HG03521 (cell line): ENCODE measurements at regions not wholly inside any gene's neighbourhood (a gene's known extent, or its start where the extent isn't known, plus 50 kb on each side); places are given as distances from the start of the nearest gene placed in this dataset.
"Not testable (repeated sequence)": the region's sequence is repeated elsewhere in the genome, so short reads cannot be mapped to it uniquely, and the experiment has no call there.

Experiments
- ATAC-seq: cut with Tn5 transposase; IDR thresholded peaks from one replicate; pipeline ENCODE4 v1.9.1; 2021; ENCODE audit warnings: mild to moderate bottlenecking, moderate library complexity; ENCODE audit not compliant: unreplicated experiment

- no peak for ATAC-seq
These were observed 683.6 kb downstream of the BCKDHB start for GRCh38 chr6:80789912-80790570.

GRCh38 chr6:80783271-80783670 is 676.8 kb downstream of the BCKDHB start:
- ATAC-seq = not testable (repeated sequence)

DNA sequence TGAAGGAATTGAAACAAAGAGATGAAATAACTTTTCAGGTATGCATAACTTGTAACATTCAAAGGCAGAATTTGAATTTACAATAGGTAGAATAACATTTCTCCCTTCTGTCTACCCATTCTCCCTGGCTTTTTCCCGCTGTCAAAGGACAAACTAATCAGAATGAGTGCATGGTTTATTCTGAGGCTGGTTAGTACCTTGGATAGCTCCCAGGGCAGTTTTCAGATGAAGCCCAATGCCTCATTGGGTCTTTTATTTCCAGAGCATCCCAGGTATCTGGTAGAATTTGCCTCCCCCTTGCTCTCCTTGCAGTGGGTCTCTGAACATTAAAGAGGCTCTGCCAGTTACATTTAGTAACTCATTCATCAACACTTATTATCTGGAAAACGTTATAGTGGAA is 665.5 kb downstream of the BCKDHB start:
- no peak for ATAC-seq

- ATAC-seq = no peak
These were observed 662.6 kb downstream of the BCKDHB start for GRCh38 chr6:80769106-80769505.

DNA sequence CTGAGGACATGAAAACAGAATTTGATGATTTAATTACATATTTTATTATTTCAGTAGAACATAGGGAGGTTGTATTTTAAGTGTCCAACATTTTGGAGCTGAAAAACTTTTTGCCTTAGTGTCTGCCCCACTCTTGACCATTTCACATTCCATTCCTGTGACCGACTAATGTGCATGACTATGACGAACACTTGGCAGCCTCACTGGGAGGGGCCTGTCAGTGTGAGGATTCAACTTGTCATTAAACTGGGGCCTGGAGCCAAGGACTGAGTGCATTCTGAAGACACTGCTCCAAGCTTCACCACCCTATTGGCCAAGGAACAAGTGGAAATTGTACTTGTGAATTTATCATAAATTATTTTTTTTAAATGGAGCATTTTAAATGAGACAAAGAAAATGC is 661.3 kb downstream of the BCKDHB start:
- ATAC-seq = no peak

DNA sequence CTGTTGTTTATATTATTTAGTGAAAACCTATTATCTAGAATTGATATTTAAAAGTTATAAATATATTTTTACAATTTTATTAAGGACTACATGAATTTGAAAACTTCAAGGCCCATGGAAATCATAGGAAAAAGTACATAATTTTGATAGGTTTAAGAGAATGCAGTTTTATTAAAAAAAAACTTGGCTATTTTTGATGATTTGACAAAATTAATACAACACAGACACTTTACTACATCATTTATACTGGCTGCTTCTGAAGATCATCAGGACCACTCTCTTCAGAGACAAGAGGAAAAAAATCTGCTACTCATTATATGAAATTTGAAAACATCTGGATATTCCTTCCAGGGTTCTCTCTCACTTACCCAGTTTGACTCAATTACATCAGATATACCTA is 637.7 kb downstream of the BCKDHB start:
- ATAC-seq = no peak

- no peak for ATAC-seq
These were observed 636.0 kb downstream of the BCKDHB start for GRCh38 chr6:80742481-80742880.

DNA sequence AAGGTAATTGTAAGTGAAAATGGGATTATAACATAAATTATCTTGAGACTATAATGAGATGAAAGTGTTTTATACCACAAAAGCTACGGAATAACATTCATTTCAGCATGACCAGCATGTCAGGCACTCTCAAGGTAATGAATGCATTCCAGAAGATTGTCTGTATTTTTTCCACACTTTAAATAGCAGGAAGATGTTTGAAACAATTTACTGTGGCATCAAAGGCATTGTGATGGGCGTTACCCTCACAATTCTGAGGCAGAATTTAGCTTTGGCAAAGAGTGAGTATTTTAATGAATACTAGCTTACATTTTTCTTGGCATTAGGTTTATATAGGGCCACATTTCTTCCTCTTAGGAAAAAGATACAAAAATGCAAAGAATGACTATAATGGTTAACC is 627.2 kb downstream of the BCKDHB start:
- ATAC-seq = no peak

GRCh38 chr6:80728830-80729229 is 622.4 kb downstream of the BCKDHB start:
- no peak for ATAC-seq

- no peak for ATAC-seq
These were observed 621.8 kb downstream of the BCKDHB start for GRCh38 chr6:80728101-80728750.

DNA sequence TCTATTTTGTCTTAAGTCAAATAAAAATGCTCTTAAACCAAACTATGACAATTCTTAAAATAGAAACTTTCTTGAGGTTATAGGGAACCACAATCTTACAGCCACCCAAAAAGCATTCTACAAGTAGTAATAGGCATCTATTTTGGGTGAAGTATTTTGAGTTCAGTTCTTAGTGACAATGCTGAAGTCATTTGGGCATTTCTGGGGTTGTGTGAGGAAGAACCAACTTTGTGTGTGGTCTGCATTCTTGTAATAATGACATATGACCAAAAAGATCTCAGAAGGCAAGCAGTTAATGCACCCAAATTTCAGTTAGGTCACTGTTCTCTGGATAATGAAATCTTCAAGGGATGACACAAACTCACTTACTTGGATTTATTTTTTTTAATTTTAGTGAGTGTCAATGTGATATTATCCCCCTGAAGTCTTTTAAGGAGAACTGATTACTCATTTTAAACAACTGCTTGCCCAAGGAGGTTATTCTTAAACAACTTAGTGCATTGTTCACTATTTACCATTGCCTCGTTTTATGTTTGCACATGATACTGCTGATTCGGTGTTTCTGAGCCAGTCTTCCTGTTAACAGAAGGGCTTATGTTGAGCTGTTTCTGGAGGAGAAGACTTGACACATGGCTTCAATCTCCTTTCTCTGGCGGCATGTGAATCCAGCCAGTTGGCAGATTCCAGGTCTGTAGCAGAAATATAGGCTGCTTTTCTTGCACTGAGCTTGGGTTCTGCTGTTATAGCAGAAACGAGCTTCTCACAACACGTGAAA is 618.9 kb downstream of the BCKDHB start:
- no peak for ATAC-seq

GRCh38 chr6:80720824-80721223 is 614.4 kb downstream of the BCKDHB start:
- no peak for ATAC-seq

DNA sequence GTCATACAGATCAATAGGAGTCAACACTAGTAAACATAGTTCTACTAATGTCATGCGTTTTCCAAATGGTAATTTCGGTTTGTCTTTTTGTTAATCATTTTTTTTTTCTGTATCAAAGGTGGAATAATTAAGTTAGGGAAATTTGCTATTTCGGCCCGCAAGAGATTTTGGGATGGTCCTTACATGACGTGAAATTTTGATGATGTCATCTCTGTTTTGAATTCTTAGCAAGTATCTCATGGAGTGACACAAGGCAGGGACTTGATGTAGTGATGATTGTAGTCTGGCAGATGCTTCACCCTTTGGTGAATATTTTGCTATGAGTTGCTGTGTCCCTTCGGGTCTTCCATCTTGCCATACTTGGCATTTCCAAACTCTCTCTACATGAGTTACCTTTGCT is 608.0 kb downstream of the BCKDHB start:
- ATAC-seq = no peak

DNA sequence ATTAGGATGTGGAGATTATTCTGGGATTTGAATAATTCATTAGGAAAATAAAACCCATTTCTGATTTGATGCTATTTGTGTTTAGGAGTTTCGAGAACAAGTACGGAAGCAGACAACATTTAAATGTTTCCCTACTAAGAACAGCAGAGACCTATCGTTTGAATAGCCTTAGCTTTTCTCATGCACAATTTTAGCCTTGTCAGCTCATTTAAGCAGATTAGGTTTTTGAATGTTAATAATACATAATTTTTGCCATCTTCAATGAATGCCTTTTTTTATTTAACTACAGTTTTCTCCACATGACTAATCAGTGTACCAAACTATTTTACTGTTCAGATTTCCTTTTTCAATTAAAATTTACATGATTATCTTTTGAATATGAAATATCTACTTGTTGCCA is 592.0 kb downstream of the BCKDHB start:
- ATAC-seq = no peak

DNA sequence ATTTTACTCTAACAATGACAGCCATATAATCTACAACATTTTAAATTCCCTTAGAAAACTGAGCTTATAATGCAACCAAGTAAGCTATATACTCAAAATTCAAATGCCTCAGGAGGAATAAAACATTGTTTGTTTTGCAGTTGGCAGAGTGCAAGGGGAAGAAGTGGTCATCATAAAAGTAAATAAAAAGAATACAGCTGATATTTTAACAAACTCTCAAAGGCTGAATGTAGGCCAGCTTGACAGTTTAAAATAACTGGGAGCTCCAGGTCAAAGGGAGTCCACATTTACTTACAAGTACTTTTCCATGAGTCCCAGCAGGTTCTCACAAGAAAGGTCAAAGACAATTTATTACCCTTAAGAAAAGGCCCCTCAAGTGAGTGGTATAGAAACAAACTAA is 589.8 kb downstream of the BCKDHB start:
- ATAC-seq = no peak

DNA sequence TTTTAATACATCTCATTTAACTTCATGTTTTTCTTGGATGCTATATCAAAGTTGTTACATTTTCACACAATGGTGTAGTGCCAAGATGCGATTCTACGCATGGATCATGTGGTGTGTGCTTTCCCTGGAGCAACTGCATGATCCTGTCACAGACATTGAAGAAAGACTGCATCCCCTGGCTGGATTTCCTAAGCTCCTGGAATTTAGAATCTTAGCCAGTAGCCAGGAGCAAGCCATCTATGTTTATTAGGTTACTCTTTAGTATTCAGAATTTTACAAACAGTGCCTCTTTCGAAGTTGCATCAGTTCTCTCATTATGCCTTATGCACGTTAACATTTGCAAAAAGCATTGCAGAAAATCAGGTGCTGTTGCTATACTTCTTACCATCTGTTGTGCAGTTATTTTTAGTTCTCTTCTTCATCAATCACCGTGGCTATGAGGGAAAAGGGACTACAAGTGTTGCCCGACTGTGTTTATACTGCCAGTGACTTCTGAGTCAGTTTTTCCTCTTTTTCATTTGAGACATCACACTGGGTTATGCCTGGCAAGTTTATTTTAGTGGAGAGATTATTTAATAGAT is 584.2 kb downstream of the BCKDHB start:
- no peak for ATAC-seq

DNA sequence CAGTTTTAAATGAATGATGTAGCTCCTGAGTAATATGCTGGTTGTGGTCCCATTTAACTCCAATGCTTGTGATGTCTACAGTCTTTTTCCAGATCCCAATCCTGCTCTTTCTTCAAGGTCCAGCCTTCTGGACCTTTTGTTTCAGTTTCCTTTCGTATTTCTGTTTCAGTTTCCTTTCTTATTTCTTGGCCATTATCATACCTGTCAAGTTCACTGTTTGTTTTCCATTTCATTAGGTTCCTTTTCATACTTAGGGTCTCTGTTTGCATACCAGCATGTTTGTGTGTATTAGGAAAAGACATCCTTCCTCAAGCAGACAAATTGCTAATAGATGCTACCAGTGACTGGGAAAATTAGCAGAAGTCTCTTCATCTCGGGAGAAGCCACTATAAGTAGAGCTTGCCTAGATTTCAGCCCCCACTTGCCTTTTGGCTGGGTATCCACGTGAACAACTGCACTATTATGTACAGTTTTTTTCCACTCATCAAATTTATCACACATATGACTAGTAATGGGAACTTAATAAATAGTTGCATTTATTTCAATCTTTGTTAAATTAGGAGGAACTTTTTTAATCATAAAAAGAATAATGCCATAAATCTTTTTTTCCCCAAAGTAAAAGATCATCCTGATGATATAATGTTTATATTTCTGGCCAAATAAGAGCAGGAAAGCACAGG is 583.4 kb downstream of the BCKDHB start:
- no peak for ATAC-seq

DNA sequence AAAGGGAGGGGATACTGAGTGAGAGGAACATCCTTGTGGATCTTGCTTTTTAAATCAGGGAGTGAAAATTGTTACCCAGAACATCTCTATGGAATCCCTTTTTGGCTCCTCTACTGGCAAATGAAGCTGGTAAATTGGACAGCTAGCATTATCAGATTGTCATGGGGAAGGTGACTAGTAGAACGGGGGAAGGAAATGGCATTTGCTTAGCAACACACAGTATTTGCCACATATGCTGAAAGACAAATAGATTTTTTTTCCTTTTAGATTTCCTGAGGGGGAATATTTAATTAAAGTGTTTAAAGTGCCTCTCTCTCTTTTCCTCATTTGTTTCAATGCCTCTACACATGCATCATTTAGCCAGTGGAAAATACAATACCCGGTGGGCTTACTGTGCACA is 573.5 kb downstream of the BCKDHB start:
- ATAC-seq = no peak

GRCh38 chr6:80676386-80676785 is 569.9 kb downstream of the BCKDHB start:
- ATAC-seq = no peak

- ATAC-seq = no peak
These were observed 568.2 kb downstream of the BCKDHB start for GRCh38 chr6:80674669-80675068.

- no peak for ATAC-seq
These were observed 566.9 kb downstream of the BCKDHB start for GRCh38 chr6:80673367-80673766.
